Panc1 (cell line): ENCODE measurements at regions not wholly inside any gene's neighbourhood (a gene's known extent, or its start where the extent isn't known, plus 50 kb on each side); places are given as distances from the start of the nearest gene placed in this dataset.

Source experiments
- ATAC-seq: fragments of 200-7000 bp; cut with Tn5 transposase; 2 replicates; pipeline ENCODE4 v1.9.1; 2020; ENCODE audit warnings: mild to moderate bottlenecking, moderate library complexity
- BruUV-seq: library from RNA; stranded (reverse); fragments of 400-500 nt; replicated peaks from 2 replicates; lab custom pipeline; 2021; lab: Mats Ljungman, UMichigan
- CTCF ChIA-PET: fragments of 300-600 bp; sonication (Branson Sonifier 250); formaldehyde crosslinking; loops from one replicate; lab custom pipeline; 2022; ENCODE audit warnings: antibody characterized with exemption; lab: Charles Lee
- POLR2A ChIA-PET: fragments of 300-600 bp; sonication (Branson Sonifier 250); formaldehyde crosslinking; loops from one replicate; lab custom pipeline; 2022; ENCODE audit warnings: antibody characterized with exemption; lab: Charles Lee
- DNase-seq: peaks from one replicate; pipeline ENCODE4 v3.0.0-alpha.2; 2010; ENCODE audit warnings: low read depth, low spot score
- H3K27ac ChIP-seq: 2 replicates; pipeline ENCODE4 v1.5.1; 2011; ENCODE audit warnings: mild to moderate bottlenecking, low read length, inconsistent platforms
- H3K27me3 ChIP-seq: fragments of 200-500 bp; sonication (Bioruptor generic); 2 replicates; pipeline ENCODE4 v1.6.0; 2014; ENCODE audit warnings: low read length, inconsistent platforms; ENCODE audit not compliant: control insufficient read depth, insufficient read depth
- H3K36me3 ChIP-seq: fragments of 200-500 bp; sonication (Bioruptor generic); 2 replicates; pipeline ENCODE4 v1.5.1; 2014; ENCODE audit warnings: inconsistent platforms, mild to moderate bottlenecking, low read length, moderate library complexity; ENCODE audit not compliant: control insufficient read depth, insufficient read depth
- H3K4me1 ChIP-seq: 2 replicates; pipeline ENCODE4 v1.5.1; 2011; ENCODE audit warnings: inconsistent platforms, mild to moderate bottlenecking, low read length, moderate library complexity; ENCODE audit not compliant: control insufficient read depth, insufficient read depth
- H3K4me3 ChIP-seq, 2 experiments: 2 replicates each; pipeline ENCODE4 v1.5.1; 2011 to 2012; ENCODE audit warnings: low read depth in 2 of 2, low read length in 2 of 2, mild to moderate bottlenecking in 2 of 2, inconsistent platforms in 1 of 2, moderate library complexity in 1 of 2
- H3K9me3 ChIP-seq: fragments of 200-500 bp; sonication (Bioruptor generic); 2 replicates; pipeline ENCODE4 v1.5.1; 2014; ENCODE audit warnings: low read depth, mild to moderate bottlenecking, inconsistent platforms, low read length, moderate library complexity; ENCODE audit not compliant: control insufficient read depth, insufficient read depth
- CTCF ChIP-seq: fragments of 450-650 bp; IDR thresholded peaks from 2 replicates; pipeline ENCODE4 v1.5.1; 2017; ENCODE audit warnings: mild to moderate bottlenecking
- POLR2AphosphoS5 ChIP-seq: IDR thresholded peaks from 2 replicates; pipeline ENCODE4 v1.6.1; 2012; ENCODE audit warnings: mild to moderate bottlenecking, low read depth, low read length, moderate library complexity
- SIN3A ChIP-seq: IDR thresholded peaks from 2 replicates; pipeline ENCODE4 v1.6.1; 2012; ENCODE audit warnings: low read depth, mild to moderate bottlenecking, low read length, moderate library complexity, borderline replicate concordance; ENCODE audit not compliant: insufficient read depth
- TCF7L2 ChIP-seq: IDR thresholded peaks from 2 replicates; pipeline ENCODE4 v1.6.1; 2011; ENCODE audit warnings: mild to moderate bottlenecking, low read depth, low read length, inconsistent platforms
- in situ Hi-C: cut with HindIII; loops from 2 replicates; pipeline ENCODE4 v1.10.0; 2016; ENCODE audit warnings: low sequenced_read_pairs, low pct_unique_long_range_greater_than_20kb
- intact Hi-C: fragments of 100-400 bp; cut with micrococcal nuclease; formaldehyde crosslinking; loops from one replicate; pipeline ENCODE4 v1.10.0; 2022; ENCODE audit not compliant: unreplicated experiment
- TF ChIP-seq, protein P1 (sequence below), 2 experiments: IDR thresholded peaks; 2 replicates each; pipeline ENCODE4 v1.6.1; 2011 to 2012; ENCODE audit warnings: low read depth in 2 of 2, control low read depth in 1 of 2, low read length in 1 of 2, mild to moderate bottlenecking in 1 of 2, moderate library complexity in 1 of 2; ENCODE audit not compliant: insufficient read depth in 1 of 2

- Histone ChIP-seq H3K9me3 (no peaks in the 10 kb centered on the region), H3K4me3 (no peak overlapping the region), H3K27ac (no peak overlapping the region), H3K27me3 (no peaks in the 10 kb centered on the region; the same call in 1 of the 2 replicates), H3K4me1 (no peaks in the 10 kb centered on the region), H3K36me3 (no peaks in the 10 kb centered on the region)
- POLR2A ChIA-PET: no interaction called here
- CTCF ChIA-PET: no interaction called here
- in situ Hi-C loops (no loop called here), intact Hi-C loops (no loop called here)
- DNase-seq (no peak), ATAC-seq (no peak)
- TF ChIP-seq CTCF (no peak), POLR2AphosphoS5 (no peak), TCF7L2 (no peak), SIN3A (no peak)
- TF ChIP-seq, protein P1, sequence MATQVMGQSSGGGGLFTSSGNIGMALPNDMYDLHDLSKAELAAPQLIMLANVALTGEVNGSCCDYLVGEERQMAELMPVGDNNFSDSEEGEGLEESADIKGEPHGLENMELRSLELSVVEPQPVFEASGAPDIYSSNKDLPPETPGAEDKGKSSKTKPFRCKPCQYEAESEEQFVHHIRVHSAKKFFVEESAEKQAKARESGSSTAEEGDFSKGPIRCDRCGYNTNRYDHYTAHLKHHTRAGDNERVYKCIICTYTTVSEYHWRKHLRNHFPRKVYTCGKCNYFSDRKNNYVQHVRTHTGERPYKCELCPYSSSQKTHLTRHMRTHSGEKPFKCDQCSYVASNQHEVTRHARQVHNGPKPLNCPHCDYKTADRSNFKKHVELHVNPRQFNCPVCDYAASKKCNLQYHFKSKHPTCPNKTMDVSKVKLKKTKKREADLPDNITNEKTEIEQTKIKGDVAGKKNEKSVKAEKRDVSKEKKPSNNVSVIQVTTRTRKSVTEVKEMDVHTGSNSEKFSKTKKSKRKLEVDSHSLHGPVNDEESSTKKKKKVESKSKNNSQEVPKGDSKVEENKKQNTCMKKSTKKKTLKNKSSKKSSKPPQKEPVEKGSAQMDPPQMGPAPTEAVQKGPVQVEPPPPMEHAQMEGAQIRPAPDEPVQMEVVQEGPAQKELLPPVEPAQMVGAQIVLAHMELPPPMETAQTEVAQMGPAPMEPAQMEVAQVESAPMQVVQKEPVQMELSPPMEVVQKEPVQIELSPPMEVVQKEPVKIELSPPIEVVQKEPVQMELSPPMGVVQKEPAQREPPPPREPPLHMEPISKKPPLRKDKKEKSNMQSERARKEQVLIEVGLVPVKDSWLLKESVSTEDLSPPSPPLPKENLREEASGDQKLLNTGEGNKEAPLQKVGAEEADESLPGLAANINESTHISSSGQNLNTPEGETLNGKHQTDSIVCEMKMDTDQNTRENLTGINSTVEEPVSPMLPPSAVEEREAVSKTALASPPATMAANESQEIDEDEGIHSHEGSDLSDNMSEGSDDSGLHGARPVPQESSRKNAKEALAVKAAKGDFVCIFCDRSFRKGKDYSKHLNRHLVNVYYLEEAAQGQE (IDR thresholded peaks at IDR 0.05; ENCODE audit: insufficient read depth in 1 of 2, low read depth in 2 of 2, low read length in 1 of 2): no peak
- no TSS peak for BruUV-seq
Observed at GRCh38 chr13:99746637-99747402, 224.7 kb downstream of the ZIC5 start.

DNA sequence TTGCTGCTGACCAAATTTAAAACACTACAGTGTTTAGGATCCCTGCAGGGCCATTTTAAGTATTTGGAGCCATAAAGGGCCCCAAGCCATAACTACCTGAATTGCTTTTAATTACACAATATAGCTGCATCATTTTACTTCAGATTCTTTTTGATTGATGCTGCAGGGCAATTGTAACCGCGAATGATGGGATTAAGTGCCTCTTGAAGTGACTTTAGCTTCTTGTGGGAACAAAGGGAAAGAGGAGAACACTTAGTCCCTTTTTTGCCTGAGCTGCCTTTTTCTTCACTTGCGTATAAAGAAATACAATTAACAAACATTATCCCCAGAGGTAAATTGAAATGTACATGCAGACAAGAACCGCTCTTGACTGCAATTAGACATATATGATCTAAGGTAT, 228.5 kb downstream of the ZIC5 start:
- BruUV-seq: no TSS peak
- no peaks in the 10 kb centered on the region for H3K4me1 ChIP-seq
- CTCF ChIA-PET: no interaction called here
- H3K27me3 ChIP-seq: no peaks in the 10 kb centered on the region; the same call in 1 of the 2 replicates
- DNase-seq (no peak), ATAC-seq (no peak)
- H3K9me3 ChIP-seq: no peaks in the 10 kb centered on the region
- intact Hi-C loops: no loop called here
- no peak overlapping the region for H3K27ac ChIP-seq
- H3K36me3 ChIP-seq: no peaks in the 10 kb centered on the region
- in situ Hi-C loops: no loop called here
- TF ChIP-seq SIN3A: no peak
- POLR2A ChIA-PET: no interaction called here
- no peak overlapping the region for H3K4me3 ChIP-seq

GRCh38 chr13:99741960-99742359, 229.6 kb downstream of the ZIC5 start:
- H3K27me3 ChIP-seq: no peaks in the 10 kb centered on the region; the same call in 1 of the 2 replicates
- no peak overlapping the region for H3K4me3 ChIP-seq
- no peaks in the 10 kb centered on the region for H3K9me3 ChIP-seq
- ATAC-seq (no peak), DNase-seq (no peak)
- no peaks in the 10 kb centered on the region for H3K36me3 ChIP-seq
- ChIA-PET CTCF (no interaction called here), POLR2A (no interaction called here)
- no peak overlapping the region for H3K27ac ChIP-seq
- BruUV-seq: no TSS peak
- H3K4me1 ChIP-seq: no peaks in the 10 kb centered on the region
- intact Hi-C loops: no loop called here
- TF ChIP-seq, protein P1 (IDR thresholded peaks at IDR 0.05; ENCODE audit: insufficient read depth in 1 of 2, low read depth in 2 of 2, low read length in 1 of 2): no peak
- TF ChIP-seq CTCF (no peak), SIN3A (no peak), POLR2AphosphoS5 (no peak), TCF7L2 (no peak)
- in situ Hi-C loops: no loop called here
